ENCODE measurements at regions not wholly inside any gene's neighbourhood (a gene's known extent, or its start where the extent isn't known, plus 50 kb on each side); places are given as distances from the start of the nearest gene placed in this dataset.

- no peak for TF ChIP-seq POLR2A (IDR thresholded peaks at IDR 0.05; ENCODE audit: low read length)
- TF ChIP-seq, protein P1, sequence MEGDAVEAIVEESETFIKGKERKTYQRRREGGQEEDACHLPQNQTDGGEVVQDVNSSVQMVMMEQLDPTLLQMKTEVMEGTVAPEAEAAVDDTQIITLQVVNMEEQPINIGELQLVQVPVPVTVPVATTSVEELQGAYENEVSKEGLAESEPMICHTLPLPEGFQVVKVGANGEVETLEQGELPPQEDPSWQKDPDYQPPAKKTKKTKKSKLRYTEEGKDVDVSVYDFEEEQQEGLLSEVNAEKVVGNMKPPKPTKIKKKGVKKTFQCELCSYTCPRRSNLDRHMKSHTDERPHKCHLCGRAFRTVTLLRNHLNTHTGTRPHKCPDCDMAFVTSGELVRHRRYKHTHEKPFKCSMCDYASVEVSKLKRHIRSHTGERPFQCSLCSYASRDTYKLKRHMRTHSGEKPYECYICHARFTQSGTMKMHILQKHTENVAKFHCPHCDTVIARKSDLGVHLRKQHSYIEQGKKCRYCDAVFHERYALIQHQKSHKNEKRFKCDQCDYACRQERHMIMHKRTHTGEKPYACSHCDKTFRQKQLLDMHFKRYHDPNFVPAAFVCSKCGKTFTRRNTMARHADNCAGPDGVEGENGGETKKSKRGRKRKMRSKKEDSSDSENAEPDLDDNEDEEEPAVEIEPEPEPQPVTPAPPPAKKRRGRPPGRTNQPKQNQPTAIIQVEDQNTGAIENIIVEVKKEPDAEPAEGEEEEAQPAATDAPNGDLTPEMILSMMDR (IDR thresholded peaks at IDR 0.05): no peak
- TF ChIP-seq TFCP2L1 (CRISPR knock-in tag; IDR thresholded peaks at IDR 0.05): no peak
- no peak for TF ChIP-seq TP53 (CRISPR knock-in tag; IDR thresholded peaks at IDR 0.05)
- no peak for TF ChIP-seq EP300 (IDR thresholded peaks at IDR 0.05)
- TF ChIP-seq RAD21 (conservative IDR thresholded peaks at IDR 0.05 in 1 of 2, IDR thresholded peaks at IDR 0.05 in 1 of 2): no peak
- no peak for TF ChIP-seq ESRRA (IDR thresholded peaks at IDR 0.05; ENCODE audit: borderline replicate concordance, low read length)
- TF ChIP-seq NFE2L2 (conservative IDR thresholded peaks at IDR 0.05; ENCODE audit: low read length): no peak
- TF ChIP-seq, protein P2, sequence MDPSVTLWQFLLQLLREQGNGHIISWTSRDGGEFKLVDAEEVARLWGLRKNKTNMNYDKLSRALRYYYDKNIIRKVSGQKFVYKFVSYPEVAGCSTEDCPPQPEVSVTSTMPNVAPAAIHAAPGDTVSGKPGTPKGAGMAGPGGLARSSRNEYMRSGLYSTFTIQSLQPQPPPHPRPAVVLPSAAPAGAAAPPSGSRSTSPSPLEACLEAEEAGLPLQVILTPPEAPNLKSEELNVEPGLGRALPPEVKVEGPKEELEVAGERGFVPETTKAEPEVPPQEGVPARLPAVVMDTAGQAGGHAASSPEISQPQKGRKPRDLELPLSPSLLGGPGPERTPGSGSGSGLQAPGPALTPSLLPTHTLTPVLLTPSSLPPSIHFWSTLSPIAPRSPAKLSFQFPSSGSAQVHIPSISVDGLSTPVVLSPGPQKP (IDR thresholded peaks at IDR 0.05; ENCODE audit: low read depth, low read length): no peak
- TF ChIP-seq CEBPB (IDR thresholded peaks at IDR 0.05): peak in 1 of 2 experiments; percentile 32; a peak in 1 of 4 replicates
Observed at GRCh38 chr11:123308077-123308476, 113.0 kb upstream of the CLMP start.
